ENCODE measurements at regions not wholly inside any gene's neighbourhood (a gene's known extent, or its start where the extent isn't known, plus 50 kb on each side); places are given as distances from the start of the nearest gene placed in this dataset.

DNA sequence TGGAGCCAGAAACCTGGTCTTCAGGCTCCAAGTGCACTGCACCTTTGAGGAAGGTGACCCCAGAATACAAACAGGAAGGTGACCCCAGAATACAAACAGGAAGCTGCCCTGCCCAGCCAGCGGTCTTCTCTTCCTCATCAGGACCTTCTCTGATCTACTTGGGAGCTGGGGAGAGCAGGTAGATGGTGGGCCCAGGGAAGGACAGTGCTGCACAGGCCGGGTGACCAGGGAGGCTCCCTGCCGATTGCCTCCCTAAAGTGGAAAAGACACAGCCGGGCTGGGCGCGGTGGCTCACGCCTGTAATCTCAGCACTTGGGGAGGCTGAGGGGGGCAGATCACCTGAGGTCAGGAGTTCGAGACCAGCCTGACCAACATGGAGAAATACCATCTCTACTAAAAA, 151.8 kb upstream of the CHST15 start:
- no peak overlapping the region for H3K23ac ChIP-seq (ENCODE audit: insufficient read length, low read depth, low read length)
- H3K4ac ChIP-seq (ENCODE audit: low read depth, low read length) = no peak overlapping the region
- no peaks in the 10 kb centered on the region for H3K9me3 ChIP-seq (ENCODE audit: control insufficient read depth, low read depth, low read length)
- H3K9ac ChIP-seq (ENCODE audit: extremely low read depth, insufficient read length, low read length) = no peak overlapping the region
- H3K14ac ChIP-seq (ENCODE audit: insufficient read depth, low read length) = no peak overlapping the region
- Mint-ChIP-seq H3K36me3 (ENCODE audit: insufficient read depth in 1 of 3, low read depth in 3 of 3) (no peaks in the 10 kb centered on the region; a peak in 1 of 7 replicates), H3K9me3 (peaks cover 0 to 4% of the 10 kb centered on the region in 2 experiments; a peak in 1 of 5 replicates), H3K4me3 (no peak overlapping the region), H3K4me1 (peaks cover 10 to 17% of the 10 kb centered on the region in 2 experiments), H3K27ac (no peak overlapping the region), H3K27me3 (ENCODE audit: low read depth) (peaks cover 18% of the 10 kb centered on the region)
- no peak overlapping the region for H4K8ac ChIP-seq (replicated peaks; ENCODE audit: insufficient read length, low read depth, low read length)
- no peaks in the 10 kb centered on the region for H3K79me1 ChIP-seq (ENCODE audit: insufficient read depth, low read depth, low read length, poor library complexity, severe bottlenecking)
- H3K4me1 ChIP-seq (ENCODE audit: insufficient read depth, low read length) = no peaks in the 10 kb centered on the region
- no peak overlapping the region for H3K56ac ChIP-seq (ENCODE audit: insufficient read length, low read depth, low read length)
- H4K20me1 ChIP-seq (ENCODE audit: control insufficient read depth, insufficient read depth, insufficient read length) = no peaks in the 10 kb centered on the region
- WGBS (ENCODE audit: extremely low coverage, insufficient read length, low lambda C conversion rate) = no CpG with 5 or more reads among the region's 8 CpGs
- no peaks in the 10 kb centered on the region for H3K27me3 ChIP-seq (ENCODE audit: insufficient read depth, low read length)
- H4K91ac ChIP-seq (ENCODE audit: insufficient read length, low read depth, low read length) = no peak overlapping the region
- no peaks in the 10 kb centered on the region for H3K79me2 ChIP-seq (ENCODE audit: insufficient read depth, low read length)
- H2BK12ac ChIP-seq (ENCODE audit: insufficient read length, low read depth, low read length) = no peak overlapping the region
- no peak overlapping the region for H2BK15ac ChIP-seq (ENCODE audit: low read depth, low read length)
- H3K23me2 ChIP-seq (ENCODE audit: insufficient read length, low read depth, low read length, poor library complexity, severe bottlenecking) = peaks cover 3% of the 10 kb centered on the region
- H2BK5ac ChIP-seq (ENCODE audit: insufficient read length, low read length) = no peak overlapping the region
- no peak overlapping the region for H3K4me2 ChIP-seq (ENCODE audit: insufficient read depth, insufficient read length, low read length)
- H2AFZ ChIP-seq (ENCODE audit: low read length) = no peak overlapping the region
- no peak overlapping the region for H2BK20ac ChIP-seq (ENCODE audit: low read depth, low read length, poor library complexity, severe bottlenecking)
- H3T11ph ChIP-seq (ENCODE audit: low read length) = no peak overlapping the region
- H2AK5ac ChIP-seq (ENCODE audit: insufficient read length, low read length) = no peak overlapping the region
- no peak overlapping the region for H3K18ac ChIP-seq (ENCODE audit: insufficient read length, low read depth, low read length)
- no peak overlapping the region for H4K5ac ChIP-seq (ENCODE audit: insufficient read length, low read depth, low read length)
- DNase-seq = no peak
- no peak overlapping the region for H3K27ac ChIP-seq (ENCODE audit: insufficient read length, low read depth, low read length)
- H2BK120ac ChIP-seq (ENCODE audit: low read depth, low read length, poor library complexity, severe bottlenecking) = no peak overlapping the region
- TF ChIP-seq, protein P1, sequence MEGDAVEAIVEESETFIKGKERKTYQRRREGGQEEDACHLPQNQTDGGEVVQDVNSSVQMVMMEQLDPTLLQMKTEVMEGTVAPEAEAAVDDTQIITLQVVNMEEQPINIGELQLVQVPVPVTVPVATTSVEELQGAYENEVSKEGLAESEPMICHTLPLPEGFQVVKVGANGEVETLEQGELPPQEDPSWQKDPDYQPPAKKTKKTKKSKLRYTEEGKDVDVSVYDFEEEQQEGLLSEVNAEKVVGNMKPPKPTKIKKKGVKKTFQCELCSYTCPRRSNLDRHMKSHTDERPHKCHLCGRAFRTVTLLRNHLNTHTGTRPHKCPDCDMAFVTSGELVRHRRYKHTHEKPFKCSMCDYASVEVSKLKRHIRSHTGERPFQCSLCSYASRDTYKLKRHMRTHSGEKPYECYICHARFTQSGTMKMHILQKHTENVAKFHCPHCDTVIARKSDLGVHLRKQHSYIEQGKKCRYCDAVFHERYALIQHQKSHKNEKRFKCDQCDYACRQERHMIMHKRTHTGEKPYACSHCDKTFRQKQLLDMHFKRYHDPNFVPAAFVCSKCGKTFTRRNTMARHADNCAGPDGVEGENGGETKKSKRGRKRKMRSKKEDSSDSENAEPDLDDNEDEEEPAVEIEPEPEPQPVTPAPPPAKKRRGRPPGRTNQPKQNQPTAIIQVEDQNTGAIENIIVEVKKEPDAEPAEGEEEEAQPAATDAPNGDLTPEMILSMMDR (conservative IDR thresholded peaks at IDR 0.05) = no peak
